NCI-H146 (cell line): ENCODE measurements at regions not wholly inside any gene's neighbourhood (a gene's known extent, or its start where the extent isn't known, plus 50 kb on each side); places are given as distances from the start of the nearest gene placed in this dataset.
"Not testable (repeated sequence)": the region's sequence is repeated elsewhere in the genome, so short reads cannot be mapped to it uniquely, and the experiment has no call there.

Source experiments
- DNase-seq: peaks from one replicate; lab custom pipeline; 2025; lab: John Stamatoyannopoulos, UW

DNA sequence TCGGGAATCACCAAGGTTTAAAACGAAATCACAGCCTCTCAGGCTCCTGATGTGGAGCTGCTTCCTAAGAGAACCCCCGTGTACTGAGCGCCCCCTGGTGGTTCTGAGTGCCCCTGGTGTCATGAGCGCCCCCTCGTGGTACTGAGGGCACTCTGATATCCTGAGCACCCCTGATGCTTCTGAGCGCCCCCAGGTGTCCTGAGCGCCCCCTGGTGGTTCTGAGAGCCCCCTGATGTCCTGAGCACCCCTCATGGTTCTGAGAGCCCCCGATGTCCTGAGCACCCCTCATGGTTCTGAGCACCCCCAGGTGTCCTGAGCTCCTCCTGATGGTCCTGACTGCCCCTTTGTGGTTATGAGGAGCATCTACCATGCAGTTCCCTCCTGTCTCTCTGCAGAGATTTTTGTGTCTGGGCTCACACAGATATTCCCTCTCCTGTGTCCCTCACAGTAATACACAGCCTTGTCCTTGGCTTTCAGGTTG lies 1092.1 kb downstream of the TMEM121 start:
- peak; percentile 77 for DNase-seq

DNA sequence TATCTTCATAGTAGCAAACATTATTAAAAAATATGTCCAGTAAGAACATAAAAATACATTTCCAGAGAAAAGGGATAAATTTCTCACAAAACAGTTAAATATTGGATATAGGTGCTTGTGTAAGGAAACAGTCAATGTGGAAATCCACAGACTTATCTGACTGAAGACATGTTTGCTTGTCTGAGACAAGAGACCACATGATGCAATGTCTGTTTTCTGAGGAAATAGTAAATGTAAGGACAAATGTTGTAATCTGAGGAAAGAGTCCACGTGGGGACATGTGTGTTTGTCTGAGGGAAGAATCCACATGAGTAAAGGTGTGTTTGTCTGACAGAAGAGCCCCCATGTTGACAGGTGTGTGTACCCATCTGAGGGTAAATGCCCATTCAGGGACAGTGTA lies 1093.2 kb downstream of the TMEM121 start:
- no peak for DNase-seq

DNA sequence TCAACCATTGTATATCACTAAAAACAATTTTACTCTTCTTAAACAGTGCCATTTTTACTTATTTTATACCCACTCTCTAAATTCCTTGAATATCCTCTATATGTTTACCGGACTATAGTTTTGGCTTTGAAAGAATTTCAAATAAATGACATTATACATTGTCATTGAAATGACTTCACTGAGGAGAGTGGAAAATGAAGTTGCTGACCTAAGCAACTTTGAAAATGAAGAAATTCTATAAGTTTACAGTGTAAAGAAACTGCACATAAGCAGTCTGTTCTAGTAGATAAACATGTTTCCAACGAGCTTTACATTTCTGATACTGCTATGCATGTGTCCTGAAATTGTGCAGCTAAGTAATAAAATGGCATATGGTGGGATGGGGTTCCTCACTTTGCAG lies 1094.0 kb downstream of the TMEM121 start:
- DNase-seq = no peak

DNA sequence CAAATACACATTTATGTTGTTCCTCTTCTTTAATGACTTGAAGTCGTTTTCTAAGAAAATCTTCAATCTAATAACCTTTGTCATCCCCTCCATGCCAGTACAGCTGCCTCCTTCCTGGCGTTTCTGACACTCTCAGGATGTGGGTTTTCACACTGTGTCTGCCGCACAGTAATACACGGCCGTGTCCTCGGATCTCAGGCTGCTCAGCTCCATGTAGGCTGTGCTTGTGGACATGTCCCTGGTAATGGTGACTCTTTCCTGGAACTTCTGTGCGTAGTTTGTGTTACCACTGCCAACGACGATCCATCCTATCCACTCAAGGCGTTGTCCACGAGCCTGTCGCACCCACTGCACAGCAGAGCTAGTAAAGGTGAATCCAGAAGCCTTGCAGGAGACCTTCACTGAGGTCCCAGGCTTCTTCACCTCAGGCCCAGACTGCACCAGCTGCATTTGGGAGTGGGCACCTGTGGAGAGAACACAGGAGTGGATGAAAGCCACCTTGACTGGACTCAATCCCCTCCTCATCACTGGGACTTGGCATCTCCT lies 1095.9 kb downstream of the TMEM121 start:
- DNase-seq = no peak

DNA sequence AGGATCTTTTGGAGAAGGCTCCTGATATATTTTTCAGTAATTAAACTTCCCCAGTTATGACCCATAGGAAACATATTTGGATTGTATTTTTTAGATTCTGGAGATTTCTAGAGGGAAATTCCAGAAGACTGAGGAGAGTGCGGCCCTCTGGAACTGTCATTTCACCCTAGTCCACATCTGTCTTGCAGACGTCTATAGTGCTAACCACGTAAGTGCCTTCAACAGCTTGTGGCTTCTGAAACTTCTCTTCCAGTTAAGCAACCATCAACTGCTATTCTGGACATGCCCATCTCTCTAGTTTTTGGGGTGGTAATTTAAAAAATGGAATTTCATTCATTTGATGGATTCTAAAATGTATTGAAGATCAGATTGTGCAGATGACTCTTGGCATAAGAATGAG lies 1098.8 kb downstream of the TMEM121 start:
- DNase-seq = no peak

DNA sequence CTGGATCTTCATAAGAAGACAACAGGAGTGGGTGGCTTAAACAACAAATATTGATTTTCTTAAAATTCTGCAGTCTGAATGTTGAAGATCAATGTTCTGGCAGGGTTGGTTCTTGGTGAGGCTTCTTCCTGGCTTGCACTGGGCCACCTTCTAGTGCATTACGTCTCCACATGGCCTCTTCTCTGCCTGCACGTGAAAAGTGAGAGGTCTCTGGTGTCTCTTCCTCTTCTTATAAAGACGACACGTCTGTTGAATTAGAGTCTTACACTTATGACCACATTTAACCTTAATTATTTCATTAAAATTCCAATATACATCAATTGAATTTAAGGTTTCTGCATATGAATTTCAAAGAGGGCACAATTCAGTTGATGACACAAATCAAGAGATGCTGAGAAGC lies 1100.1 kb downstream of the TMEM121 start:
- DNase-seq = not testable (repeated sequence)

DNA sequence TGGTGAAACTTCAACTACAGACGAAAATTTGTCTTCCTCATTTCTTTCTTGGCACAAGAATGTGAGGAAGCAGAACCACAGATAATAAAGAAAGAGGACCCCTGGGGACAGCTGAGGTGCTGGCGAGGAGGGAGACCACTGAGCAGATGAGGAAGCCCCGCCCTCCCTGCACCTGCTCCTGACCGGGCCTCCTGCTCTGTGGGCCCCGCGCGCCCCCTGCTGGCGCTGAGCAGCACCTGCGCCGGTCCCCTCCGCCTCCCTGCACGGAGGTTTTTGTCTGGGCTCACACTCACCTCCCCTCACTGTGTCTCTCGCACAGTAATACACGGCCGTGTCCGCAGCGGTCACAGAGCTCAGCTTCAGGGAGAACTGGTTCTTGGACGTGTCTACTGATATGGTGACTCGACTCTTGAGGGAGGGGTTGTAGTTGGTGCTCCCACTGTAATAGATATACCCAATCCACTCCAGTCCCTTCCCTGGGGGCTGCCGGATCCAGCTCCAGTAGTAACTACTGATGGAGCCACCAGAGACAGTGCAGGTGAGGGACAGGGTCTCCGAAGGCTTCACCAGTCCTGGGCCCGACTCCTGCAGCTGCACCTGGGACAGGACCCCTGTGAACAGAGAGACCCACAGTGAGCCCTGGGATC lies 1100.7 kb downstream of the TMEM121 start:
- peak; percentile 65 for DNase-seq

DNA sequence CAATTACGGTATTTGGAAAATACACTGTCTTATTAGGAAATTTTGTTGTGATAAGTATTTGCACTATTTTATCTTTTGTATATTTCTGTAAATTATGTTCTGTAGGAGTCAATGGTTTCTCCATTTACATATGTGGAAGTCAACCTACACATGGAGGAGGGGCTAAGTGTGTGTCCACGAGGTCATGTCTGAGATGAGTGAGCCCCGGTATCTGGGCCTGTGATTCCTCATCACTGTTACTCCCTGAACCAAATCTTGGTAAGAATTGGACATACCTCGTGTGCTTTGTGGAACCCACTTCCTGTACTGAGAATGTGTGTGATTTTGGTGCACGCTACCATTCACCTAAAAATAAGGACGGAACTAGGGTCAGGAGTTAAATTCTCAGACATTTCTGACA lies 1105.5 kb downstream of the TMEM121 start:
- DNase-seq = no peak

DNA sequence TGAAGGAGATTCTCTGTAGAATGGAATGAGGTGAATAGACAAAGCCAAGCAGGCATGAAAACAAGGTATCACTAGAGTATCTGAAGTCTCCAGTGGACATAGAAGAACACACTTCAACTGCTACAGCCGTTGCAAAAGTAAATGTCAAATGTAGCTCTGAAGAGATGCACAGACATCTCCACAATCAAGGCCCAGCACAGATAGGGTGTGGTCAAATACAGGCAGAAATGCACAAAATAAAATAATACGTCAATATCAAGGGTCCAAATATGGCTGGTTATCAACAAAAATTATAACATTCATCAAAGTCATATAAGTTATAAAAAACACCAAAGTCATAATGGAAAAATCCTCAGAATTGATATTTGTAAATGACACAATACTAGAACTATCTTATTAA lies 1107.3 kb downstream of the TMEM121 start:
- no peak for DNase-seq

DNA sequence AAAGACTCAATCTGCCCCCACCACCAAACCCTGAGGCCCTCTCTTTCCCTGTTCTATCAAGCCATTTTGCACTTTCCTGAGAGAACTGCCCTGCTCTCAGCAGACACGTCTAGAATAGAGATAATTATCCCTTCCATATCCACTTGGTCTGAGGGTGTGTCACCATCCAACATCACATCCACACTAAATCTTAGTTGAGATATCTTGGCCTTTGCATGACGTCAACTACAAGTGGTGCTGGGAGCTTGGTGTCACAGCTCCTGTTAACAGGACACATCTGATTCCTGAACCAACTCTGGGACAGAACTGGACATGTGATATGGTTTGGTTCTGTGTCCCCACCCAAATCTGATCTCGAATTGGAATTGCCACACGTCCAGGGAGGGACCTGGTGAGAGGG lies 1109.2 kb downstream of the TMEM121 start:
- no peak for DNase-seq

DNA sequence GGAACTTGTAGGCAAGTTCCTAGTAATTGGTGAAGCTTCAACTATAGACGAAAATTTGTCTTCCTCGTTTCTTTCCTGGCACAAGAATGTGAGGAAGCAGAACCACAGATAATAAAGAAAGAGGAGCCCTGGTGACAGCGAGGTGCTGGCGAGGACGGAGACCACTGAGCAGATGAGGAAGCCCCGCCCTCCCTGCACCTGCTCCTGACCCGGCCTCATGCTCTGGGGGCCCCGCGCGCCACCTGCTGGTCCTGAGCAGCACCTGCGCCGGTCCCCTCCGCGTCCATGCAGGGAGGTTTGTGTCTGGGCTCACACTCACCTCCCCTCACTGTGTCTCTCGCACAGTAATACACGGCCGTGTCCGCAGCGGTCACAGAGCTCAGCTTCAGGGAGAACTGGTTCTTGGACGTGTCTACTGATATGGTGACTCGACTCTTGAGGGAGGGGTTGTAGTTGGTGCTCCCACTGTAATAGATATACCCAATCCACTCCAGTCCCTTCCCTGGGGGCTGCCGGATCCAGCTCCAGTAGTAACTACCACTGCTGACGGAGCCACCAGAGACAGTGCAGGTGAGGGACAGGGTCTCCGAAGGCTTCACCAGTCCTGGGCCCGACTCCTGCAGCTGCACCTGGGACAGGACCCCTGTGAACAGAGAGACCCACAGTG lies 1112.5 kb downstream of the TMEM121 start:
- peak; percentile 72 for DNase-seq

DNA sequence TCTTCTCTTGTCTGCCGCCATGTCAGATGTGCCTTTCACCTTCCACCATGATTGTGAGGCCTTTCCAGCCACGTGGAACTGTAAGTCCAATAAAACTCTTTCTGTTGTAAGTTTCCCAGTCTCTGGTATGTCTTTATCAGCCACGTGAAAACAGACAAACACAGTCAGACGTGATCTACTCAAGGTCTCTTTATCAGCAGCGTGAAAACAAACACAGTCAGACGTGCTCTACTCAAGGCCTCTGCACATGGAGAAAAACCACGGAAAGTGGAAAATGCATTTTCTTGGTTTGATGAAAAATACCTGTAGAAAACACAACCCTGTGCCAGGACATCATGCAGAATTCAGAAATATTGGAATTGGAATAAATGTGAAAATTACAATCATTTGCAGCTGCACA lies 1115.7 kb downstream of the TMEM121 start:
- DNase-seq = no peak

DNA sequence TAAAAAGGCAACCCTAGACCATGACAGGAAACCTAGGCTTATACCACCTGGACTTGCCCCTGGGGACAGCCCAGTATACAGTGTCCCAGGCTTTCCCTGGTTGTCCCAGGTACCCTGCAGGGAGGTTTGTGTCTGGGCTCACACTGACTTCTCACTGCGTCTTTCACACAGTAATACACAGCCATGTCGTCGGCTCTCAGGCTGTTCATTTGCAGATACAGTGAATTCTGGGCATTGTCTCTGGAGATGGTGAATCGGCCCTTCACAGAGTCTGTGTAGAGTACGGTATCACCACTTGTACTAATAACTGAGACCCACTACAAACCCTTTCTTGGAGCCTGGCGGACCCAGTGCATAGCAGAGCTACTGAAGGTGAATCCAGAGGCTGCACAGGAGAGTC lies 1116.6 kb downstream of the TMEM121 start:
- DNase-seq = not testable (repeated sequence)

DNA sequence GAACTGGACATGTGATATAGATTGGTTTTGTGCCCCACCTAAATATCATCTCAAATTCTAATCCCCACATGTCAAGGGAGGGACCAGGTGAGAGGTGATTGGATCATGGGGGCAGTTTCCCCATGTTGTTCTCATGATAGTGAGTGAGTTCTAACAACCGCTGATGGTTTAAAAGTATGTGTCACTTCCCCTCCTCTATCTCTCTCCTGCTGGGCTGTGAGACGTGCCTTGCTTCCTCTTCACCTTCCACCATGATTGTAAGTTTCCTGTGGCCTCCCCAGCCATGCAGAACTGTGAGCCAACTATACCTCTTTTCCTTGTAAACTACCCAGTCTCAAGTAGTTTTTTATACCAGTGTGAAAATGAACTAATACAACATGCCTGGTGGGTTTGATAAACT lies 1122.5 kb downstream of the TMEM121 start:
- DNase-seq = not testable (repeated sequence)

DNA sequence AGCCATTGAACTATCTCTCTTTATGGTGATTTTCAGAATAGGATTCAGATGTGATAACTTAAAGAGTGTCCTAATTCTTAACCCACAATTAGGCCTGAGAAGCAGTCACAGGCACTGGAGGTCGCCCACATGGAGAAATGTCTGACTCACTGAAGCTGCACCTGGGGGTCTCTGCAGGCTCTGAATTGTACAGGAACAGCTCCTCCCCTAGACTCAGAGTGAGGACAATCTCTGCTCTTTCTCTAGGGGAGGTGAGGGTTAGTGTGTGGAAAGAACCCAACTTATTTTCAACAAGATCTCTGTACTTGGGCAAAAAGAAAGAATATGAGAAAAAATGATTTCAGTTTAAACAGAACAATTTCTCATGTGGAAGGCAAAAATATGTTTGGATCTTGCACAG lies 1124.6 kb downstream of the TMEM121 start:
- no peak for DNase-seq

DNA sequence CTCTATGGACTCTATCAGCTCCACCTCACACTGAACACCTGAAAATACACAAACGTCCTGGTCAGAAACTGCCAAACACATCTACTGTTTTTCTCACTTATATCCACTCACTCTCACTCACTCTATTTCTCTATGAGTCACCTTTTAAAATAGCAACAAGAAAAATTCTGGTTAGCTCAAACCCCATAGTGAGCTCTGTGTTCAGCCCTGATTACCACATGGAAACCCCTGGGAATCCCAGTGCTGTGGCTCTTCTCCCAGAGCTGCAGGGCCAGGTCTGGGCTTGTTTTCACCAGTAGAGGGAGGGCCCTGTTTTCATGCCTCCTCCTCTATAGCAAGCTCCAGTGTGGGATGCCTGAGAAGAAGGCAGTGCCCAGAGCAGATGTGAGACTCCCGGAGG lies 1126.1 kb downstream of the TMEM121 start:
- no peak for DNase-seq

DNA sequence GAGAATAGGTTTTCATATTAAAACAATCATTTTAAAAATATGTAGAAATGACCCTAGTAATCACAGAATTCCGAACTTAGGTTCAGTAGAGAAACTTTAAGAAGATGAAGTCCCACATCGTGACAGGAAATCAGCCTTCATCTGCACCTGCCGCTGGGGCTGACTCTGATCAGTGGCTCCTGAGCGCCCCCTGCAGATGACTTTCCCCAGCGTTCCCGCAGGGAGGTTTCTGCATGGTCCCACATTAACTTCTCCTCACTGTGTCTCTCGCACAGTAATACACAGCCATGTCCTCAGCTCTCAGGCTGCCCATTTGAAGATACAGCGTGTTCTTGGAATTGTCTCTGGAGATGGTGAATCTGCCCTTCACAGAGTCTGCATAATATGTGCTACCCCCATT lies 1131.1 kb downstream of the TMEM121 start:
- peak; percentile 24 for DNase-seq

DNA sequence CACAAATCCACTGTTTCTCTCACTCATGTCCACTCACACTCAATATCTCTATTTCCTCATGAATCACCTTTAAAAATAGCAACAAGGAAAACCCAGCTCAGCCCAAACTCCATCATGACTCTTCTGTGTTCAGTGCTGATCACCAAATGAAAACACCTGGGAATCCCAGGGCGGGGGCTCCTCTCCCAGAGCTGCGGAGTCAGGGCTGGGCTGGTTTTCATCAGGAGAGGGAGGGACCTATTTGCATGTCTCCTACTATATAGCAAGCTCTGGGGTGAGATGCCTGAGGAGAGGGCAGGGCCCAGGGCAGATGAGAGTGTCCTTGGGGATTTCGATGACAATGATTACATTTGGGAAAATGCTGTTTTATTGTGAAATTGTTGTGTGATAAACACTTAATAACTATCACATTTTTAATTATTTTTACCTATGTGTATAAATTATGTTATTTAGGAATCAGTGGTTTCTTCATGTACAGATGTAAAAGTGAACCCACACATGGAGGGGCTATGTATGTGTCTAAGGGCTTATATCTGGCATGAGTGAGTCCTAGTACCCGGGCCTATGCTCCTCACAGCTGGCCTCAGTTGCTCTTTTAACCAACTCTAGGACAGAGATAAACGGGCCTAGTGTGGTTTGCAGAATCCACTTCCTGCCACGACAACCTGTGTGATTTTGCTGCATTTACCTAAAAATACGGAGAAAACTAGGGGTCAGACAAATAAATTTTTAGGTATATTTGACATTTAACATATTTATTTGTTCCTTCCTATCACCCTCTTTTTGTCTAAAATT lies 1131.9 kb downstream of the TMEM121 start:
- not testable (repeated sequence) for DNase-seq

DNA sequence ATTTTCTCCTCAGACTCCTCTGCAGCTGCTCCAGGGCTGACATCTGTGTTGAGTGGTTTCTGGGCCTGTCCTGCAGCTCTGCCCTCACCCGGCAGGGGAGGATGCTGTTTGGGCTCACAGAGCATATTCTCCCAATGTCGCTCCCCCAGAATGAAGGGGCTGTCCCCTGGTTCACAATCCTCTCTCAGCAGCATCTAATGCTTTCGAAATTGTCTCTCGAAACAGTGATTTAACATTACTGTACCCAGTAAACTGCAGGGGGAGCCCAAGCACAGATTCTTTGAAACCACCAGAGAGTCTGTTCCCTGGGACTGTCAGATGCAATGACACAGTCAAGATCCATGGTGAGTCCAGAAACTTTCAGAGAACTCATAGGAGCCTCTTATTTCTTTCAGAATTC lies 1135.2 kb downstream of the TMEM121 start:
- peak; percentile 37 for DNase-seq

DNA sequence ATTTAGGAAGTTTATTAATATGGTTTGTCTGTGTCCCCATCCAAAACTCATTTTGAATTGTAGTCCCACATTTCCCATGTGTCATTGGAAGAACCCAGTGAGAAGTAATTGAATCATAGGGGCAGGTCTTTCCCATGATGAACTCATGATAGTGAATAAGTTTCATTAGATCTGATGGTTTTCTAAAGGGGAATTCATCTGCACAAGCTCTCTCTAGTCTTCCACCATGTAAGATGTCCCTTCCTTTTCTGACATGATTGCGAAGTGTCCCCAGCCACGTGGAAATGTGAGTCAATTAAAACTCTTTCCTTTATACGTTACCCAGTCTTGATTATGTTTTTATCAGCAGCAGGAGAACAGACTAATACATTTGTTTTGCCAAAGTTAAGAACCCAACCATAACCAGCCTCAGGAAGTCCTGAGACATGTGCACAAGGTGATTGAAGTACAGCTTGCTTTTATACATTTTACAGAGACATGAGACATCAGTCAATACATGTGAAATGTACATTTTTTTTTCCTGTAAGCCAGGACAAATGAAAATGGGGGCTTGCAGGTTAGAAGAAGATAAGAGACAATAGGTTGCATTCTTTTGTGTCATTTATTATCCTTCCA lies 1136.7 kb downstream of the TMEM121 start:
- DNase-seq = no peak

DNA sequence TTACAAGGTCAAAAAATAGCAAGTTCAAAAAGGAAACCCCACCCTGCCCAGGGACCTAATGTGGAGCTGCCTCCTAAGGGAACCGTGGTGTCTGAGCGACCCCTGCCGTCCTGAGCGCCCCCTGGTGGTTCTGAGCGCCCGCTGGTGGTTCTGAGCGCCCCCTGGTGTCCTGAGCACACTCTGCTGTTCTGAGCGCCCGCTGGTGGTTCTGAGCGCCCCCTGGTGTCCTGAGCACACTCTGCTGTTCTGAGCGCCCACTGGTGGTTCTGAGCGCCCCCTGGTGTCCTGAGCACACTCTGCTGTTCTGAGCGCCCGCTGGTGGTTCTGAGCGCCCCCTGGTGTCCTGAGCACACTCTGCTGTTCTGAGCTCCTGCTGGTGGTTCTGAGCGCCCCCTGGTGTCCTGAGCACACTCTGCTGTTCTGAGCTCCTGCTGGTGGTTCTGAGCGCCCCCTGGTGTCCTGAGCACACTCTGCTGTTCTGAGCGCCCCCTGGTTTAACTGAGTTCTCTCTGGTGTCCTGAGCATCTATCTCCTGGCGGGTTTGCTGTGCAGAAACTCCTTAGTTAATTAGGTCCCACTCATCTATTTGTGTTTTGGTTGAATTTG lies 1137.5 kb downstream of the TMEM121 start:
- DNase-seq = peak; percentile 52

DNA sequence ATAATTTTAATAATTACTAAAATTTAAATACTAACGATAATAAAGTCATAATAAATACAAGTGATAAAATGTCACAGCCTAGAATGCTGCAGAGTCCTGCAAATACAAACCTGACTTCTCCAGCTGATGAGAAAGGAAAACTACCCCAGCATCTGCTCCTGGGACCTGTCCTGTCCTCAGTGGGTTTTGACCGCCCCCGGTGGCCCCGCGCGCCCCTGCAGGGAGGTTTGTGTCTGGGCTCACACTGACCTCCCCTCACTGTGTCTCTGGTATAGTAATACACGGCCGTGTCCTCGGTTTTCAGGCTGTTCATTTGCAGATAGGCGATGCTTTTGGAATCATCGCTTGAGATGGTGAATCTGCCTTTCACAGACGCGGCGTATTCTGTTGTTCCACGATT lies 1139.4 kb downstream of the TMEM121 start:
- no peak for DNase-seq
